OCI-LY7 (cell line): ENCODE measurements at regions not wholly inside any gene's neighbourhood (a gene's known extent, or its start where the extent isn't known, plus 50 kb on each side); places are given as distances from the start of the nearest gene placed in this dataset.

Source experiments
- EZH2phosphoT487 ChIP-seq: fragments of 200-600 bp; sonication (generic); IDR thresholded peaks from 2 replicates; pipeline ENCODE4 v1.6.1; 2018; ENCODE audit warnings: low read depth, borderline replicate concordance, mild to moderate bottlenecking, mixed run types, antibody characterized with exemption, low read length, moderate library complexity, mixed read lengths
- TF ChIP-seq, protein P1 (sequence below): fragments of 200-600 bp; sonication (generic); conservative IDR thresholded peaks from 2 replicates; pipeline ENCODE4 v1.5.1; 2014; ENCODE audit warnings: mild to moderate bottlenecking, antibody characterized with exemption, low read length, moderate library complexity, mixed read lengths

- TF ChIP-seq, protein P1, sequence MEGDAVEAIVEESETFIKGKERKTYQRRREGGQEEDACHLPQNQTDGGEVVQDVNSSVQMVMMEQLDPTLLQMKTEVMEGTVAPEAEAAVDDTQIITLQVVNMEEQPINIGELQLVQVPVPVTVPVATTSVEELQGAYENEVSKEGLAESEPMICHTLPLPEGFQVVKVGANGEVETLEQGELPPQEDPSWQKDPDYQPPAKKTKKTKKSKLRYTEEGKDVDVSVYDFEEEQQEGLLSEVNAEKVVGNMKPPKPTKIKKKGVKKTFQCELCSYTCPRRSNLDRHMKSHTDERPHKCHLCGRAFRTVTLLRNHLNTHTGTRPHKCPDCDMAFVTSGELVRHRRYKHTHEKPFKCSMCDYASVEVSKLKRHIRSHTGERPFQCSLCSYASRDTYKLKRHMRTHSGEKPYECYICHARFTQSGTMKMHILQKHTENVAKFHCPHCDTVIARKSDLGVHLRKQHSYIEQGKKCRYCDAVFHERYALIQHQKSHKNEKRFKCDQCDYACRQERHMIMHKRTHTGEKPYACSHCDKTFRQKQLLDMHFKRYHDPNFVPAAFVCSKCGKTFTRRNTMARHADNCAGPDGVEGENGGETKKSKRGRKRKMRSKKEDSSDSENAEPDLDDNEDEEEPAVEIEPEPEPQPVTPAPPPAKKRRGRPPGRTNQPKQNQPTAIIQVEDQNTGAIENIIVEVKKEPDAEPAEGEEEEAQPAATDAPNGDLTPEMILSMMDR, result no peak
- TF ChIP-seq EZH2phosphoT487, result no peak
These were observed 183.2 kb downstream of the ACTL7B start for GRCh38 chr9:108672475-108673190.
